T-helper 2 cell treated with Interferon-gamma antibody and Interleukin-4, amounts not matched to agents 100 ng/mL and 5 ng/mL, for 36 hours (primary cell): ENCODE measurements at regions not wholly inside any gene's neighbourhood (a gene's known extent, or its start where the extent isn't known, plus 50 kb on each side); places are given as distances from the start of the nearest gene placed in this dataset.
"Not testable (repeated sequence)": the region's sequence is repeated elsewhere in the genome, so short reads cannot be mapped to it uniquely, and the experiment has no call there.

Experiments used
- intact Hi-C: fragments of 100-400 bp; cut with micrococcal nuclease; formaldehyde crosslinking; loops from one replicate; pipeline ENCODE4 v1.15.1; 2023

GRCh38 chr2:36235882-36236281 is 119.7 kb upstream of the CRIM1 start:
- intact Hi-C loops = loop anchor here (2.0 kb wide), 2 partner anchors 15 to 75 kb away; no protein-coding TSS in a partner anchor

- intact Hi-C loops = no loop called here
Observed at GRCh38 chr2:36235426-36235825, 120.2 kb upstream of the CRIM1 start.

- intact Hi-C loops = no loop called here
Observed at GRCh38 chr2:36223259-36223658, 132.3 kb upstream of the CRIM1 start.

GRCh38 chr2:36222485-36222884 is 133.1 kb upstream of the CRIM1 start:
- intact Hi-C loops = no loop called here

- intact Hi-C loops = no loop called here
Observed at GRCh38 chr2:36214691-36215090, 140.9 kb upstream of the CRIM1 start.

GRCh38 chr2:36203366-36203765 is 152.2 kb upstream of the CRIM1 start:
- intact Hi-C loops = no loop called here

DNA sequence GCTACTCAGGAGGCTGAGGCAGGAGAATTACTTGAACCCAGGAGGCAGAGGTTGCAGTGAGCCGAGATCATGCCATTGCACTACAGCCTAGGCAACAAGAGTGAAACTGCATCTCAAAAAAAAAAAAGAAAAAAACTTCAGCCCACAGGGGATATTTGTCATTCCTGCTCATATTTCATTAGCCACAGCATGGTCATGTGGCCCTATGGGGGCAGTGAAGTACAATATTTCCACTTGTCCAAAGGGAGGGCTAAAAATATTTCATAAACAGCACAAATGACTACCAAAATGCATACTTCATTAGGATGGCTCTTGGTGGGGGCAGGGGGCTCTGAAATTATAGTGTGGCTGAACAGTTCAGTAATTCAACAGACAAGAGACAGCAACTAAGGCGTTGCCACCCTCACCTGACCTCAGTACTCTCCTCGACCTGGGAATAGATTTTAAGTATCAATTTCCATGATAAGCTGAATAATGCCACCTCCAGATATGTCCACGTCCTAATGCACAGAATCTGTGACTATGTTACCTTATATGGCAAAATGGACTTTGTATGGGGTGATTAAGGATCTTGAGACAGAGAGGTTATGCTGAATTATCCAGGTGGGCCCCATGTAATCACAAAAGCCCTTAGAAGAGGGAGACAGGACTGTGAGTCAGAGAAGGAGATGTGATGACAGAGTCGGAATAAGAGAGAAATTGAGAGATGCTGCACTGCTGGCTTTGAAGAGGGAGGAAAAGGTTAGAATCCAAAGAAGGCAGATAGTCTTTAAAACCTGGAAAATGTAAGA is 158.2 kb upstream of the CRIM1 start:
- intact Hi-C loops = no loop called here

DNA sequence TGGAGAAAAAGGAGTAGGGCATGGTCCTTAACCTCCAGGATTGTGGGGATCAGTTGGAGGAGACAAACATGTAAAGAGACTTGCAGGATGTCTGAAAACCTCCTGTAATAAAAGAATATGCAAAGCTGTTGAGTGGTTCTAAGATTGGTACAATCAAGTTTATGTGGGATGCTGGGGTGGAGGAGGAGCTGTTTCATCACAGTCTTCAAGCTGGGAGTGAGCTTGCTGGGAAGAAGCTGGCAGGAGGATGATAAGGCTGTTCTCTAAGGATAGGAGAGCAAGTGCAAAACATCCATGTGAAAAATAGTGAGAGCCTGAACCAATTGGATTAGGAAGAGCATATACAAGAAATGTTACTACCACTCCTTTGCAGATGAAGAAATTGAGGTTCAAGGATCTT is 161.9 kb upstream of the CRIM1 start:
- intact Hi-C loops = no loop called here

DNA sequence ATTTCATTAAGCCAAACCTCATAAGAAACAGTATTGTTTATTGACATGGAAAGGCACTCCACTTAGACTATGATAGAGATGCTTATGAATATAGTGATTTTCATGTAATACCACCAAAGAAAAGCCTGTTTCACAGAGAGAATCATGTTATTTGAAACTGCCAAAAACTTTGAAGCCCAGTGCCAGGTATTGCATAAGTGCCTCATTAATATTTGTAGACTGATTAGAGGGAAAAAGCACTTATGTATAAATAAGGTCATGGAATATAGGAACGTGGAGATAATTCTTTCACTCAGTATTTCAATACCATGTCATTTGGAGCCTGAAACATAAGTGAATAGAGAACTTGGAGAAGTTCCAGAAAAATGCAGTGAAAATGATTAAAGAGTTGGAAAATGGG is 162.6 kb upstream of the CRIM1 start:
- intact Hi-C loops = no loop called here

DNA sequence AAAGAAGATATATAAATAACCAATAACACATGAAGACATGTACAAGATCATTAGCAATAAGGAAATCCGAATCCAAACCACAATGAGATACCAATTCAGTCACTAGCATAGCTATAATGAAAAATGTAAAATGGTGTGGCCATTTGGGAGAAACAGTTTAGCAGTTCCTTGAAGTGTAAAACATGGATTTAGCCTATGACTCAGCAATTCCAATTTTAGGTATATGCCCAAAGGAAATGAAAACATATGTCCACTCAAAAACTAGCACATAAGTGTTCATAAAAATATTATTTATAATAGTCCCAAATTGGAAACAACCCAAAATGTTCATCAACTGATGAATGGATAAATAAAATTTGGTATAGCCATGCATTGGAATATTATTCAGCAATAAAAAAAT is 165.5 kb upstream of the CRIM1 start:
- intact Hi-C loops = no loop called here

DNA sequence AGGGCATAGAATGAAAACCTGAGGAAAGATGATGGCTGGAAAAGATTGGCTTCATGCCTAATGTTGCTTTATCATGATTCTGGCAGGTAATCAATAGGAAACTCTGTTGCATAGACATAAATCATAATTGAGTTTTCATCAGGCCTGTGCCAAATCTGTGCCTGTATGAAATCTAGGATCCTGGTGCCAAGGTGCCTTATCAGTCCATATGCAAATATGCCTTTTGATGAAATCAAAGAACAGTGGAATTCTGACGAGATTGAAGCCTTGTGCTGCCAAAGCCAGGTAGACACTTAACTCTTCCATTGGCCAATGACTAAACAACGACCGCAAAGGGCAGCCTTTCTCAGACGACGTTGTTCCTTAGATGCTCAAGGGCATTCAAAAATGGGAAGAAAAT is 170.0 kb upstream of the CRIM1 start:
- intact Hi-C loops = no loop called here

GRCh38 chr2:36184848-36185247 is 170.7 kb upstream of the CRIM1 start:
- intact Hi-C loops = no loop called here

DNA sequence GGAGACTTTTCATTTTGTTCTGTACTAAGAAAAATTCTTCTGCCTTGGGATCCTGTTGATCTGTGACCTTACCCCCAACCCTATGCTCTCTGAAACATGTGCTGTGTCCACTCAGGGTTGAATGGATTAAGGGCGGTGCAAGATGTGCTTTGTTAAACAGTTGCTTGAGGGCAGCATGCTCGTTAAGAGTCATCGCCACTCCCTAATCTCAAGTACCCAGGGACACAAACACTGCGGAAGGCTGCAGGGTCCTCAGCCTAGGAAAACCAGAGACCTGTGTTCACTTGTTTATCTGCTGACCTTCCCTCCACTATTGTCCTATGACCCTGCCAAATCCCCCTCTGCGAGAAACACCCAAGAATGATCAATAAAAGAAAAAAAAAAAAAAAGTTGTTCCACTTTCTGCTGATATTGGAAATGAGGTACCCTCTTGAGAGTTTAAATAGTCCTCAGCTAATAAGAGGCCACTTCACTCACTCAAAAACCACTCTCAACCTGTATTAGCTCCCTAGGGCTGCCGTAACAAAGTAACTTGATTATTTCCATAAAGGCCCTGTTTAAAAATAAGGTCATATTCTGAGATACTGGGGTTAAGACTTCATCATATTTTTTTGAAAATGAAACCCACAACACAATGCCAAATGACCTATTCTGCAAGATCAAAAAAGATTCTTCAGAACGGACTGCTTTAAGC is 174.6 kb upstream of the CRIM1 start:
- intact Hi-C loops = not testable (repeated sequence)

DNA sequence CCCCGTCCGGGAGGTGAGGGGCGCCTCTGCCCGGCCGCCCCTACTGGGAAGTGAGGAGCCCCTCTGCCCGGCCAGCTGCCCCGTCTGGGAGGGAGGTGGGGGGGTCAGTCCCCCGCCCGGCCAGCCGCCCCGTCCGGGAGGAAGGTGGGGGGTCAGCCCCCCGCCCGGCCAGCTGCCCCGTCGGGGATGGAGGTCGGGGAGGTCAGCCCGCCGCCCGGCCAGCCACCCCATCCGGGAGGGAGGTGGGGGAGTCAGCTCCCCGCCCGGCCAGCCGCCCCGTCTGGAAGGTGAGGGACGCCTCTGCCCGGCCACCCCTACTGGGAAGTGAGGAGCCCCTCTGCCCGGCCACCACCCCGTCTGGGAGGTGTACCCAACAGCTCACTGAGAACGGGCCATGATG is 175.3 kb upstream of the CRIM1 start:
- intact Hi-C loops = not testable (repeated sequence)

DNA sequence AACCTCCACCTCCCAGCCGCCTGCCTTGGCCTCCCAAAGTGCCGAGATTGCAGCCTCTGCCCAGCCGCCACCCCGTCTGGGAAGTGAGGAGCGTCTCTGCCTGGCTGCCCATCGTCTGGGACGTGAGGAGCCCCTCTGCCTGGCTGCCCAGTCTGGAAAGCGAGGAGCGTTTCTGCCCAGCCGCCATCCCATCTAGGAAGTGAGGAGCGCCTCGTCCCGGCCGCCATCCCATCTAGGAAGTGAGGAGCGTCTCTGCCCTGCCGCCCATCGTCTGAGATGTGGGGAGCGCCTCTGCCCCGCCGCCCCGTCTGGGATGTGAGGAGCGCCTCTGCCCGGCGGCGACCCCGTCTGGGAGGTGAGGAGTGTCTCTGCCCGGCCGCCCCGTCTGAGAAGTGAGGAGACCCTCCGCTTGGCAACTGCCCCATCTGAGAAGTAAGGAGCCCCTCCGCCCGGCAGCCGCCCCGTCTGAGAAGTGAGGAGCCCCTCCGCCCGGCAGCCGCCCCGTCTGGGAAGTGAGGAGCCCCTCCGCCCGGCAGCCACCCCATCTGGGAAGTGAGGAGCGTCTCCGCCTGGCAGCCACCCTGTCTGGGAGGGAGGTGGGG is 175.8 kb upstream of the CRIM1 start:
- intact Hi-C loops = not testable (repeated sequence)

DNA sequence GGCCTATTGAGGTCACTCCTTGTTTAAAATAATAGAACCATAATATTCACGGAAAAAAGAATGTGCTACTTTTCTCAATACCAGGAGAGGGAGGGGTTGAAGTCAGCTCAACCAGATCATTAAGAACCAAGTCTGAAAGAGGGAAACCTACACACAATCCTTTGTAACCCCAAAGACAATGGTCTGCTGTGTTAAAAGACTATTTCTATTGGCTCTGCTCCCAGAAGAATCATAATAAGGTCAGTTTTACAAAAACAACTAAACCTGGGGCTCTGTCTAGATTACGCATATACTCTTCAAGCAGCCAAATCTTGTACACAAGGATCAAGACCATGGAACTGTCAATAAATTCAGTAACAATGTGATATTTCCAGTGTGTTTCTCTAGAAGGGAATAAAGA is 177.2 kb upstream of the CRIM1 start:
- intact Hi-C loops = no loop called here

DNA sequence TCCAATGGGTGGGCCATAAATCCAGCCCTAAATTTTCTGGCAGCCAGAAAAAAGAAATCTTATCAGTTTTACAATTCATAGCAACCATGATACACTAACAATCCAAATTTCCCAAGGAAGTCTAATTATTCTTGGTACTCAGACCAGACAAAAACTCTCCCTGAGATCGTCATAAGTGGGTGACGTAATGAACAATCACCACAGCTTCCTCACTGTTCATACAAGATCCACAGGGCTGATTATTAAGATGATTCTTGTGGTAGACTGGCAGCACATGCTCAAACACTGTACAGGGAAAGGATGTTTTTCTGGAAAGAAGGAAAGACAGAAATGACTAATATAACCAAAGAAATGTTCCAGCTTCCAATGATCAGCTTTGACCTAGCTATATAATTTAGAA is 178.3 kb upstream of the CRIM1 start:
- intact Hi-C loops = no loop called here

DNA sequence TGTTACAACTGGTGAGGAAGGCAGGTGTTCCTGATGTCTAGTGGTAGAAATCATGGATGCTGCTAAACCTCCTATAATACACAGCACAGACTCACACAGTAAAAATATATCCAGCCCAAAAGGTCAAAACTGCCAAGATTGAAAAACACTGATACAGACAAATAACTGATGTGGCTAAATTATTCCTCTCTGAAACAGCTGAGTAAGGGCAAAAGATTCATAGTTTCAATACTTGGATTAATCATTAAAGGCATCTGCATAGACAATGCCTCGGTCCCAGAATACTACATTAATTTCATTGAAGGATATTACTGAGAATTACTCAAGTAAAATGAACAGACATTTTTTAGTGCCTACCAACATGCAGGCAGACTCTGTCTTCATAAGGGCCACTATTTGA is 180.7 kb upstream of the CRIM1 start:
- intact Hi-C loops = no loop called here

GRCh38 chr2:36173760-36174404 is 181.7 kb upstream of the CRIM1 start:
- intact Hi-C loops = no loop called here

GRCh38 chr2:36172824-36173223 is 182.8 kb upstream of the CRIM1 start:
- intact Hi-C loops = no loop called here

DNA sequence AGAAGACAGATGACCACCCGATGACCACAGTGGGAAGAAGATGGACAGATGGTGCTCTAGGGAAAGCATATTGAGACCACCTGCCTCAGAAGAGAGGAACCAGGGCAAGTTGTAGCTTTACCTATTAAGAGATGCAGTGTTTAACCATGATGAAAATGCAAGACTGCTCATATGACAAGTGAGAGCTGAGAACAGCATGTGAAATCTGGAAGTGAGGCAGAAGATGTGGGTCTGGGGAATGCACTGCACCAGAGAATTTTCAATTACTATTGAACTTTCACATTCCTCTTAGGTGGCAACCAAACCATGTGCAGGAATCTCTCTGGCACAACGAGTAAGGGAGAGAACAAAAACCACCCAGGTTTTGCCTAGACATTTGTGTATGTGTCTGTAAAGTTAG is 184.8 kb upstream of the CRIM1 start:
- intact Hi-C loops = no loop called here

GRCh38 chr2:36169843-36170242 is 185.7 kb upstream of the CRIM1 start:
- intact Hi-C loops = no loop called here
